Epithelial cell of esophagus (primary cell): ENCODE measurements at regions not wholly inside any gene's neighbourhood (a gene's known extent, or its start where the extent isn't known, plus 50 kb on each side); places are given as distances from the start of the nearest gene placed in this dataset.

Experiments used
- DNase-seq: peaks from one replicate; pipeline ENCODE4 v3.0.0; 2010; ENCODE audit warnings: low read depth
- H3K4me3 ChIP-seq: 2 replicates; pipeline ENCODE4 v1.5.1; 2011; ENCODE audit warnings: mild to moderate bottlenecking, low read length, control low read depth
- CTCF ChIP-seq: IDR thresholded peaks from 2 replicates; pipeline ENCODE4 v1.5.1; 2011; ENCODE audit warnings: low read depth, mild to moderate bottlenecking, low read length, control low read depth, inconsistent platforms; ENCODE audit not compliant: insufficient read depth; ENCODE audit errors: missing control alignments

DNA sequence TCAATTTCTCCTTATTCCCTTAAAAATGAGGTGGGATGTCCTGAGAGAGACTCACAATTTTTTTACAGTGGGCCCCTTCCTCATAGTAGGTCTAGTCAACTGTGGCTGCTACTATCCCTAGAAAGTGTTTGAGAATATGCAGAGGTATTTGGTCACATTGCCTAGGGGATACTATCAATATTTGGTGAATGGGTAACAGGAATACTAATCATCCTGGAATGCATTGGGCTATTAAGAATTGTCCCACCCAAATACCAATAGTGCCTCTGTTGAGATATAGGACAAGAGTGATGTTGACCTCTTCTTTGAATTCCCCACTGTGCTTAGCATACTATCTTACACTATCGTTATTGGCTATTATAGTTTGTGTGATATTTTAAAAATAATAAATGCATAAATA, 389.4 kb downstream of the DIPK2A start:
- no peak for DNase-seq
- no peak overlapping the region for H3K4me3 ChIP-seq
- no peak for TF ChIP-seq CTCF

GRCh38 chr3:144362126-144362525, 390.5 kb downstream of the DIPK2A start:
- TF ChIP-seq CTCF = no peak
- no peak overlapping the region for H3K4me3 ChIP-seq
- peak; percentile 52 for DNase-seq

GRCh38 chr3:144363856-144364255, 392.2 kb downstream of the DIPK2A start:
- TF ChIP-seq CTCF = no peak
- no peak overlapping the region for H3K4me3 ChIP-seq
- DNase-seq = peak; percentile 14

GRCh38 chr3:144364737-144365136, 393.1 kb downstream of the DIPK2A start:
- TF ChIP-seq CTCF = no peak
- no peak for DNase-seq
- no peak overlapping the region for H3K4me3 ChIP-seq

- no peak for TF ChIP-seq CTCF
- no peak overlapping the region for H3K4me3 ChIP-seq
- no peak for DNase-seq
These were observed 397.7 kb downstream of the DIPK2A start for GRCh38 chr3:144369129-144369879.

DNA sequence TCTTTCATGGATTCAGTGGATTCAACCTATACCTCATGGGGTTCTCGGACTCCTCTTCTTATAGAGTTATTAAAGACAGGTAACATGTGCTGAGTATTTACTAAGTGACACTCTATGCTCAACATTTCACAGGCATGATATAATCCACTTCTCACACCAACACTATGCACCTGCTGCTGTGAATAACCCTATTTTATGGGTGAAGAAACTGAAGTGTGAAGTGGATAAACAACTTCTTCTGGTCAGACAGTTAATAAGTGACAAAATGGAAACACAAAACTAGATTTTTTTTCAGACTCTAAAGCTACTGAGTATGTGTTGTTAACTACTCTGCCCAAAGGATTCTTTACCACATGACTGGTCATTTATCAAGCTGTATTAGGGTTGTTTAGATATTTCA, 403.5 kb downstream of the DIPK2A start:
- no peak for DNase-seq
- TF ChIP-seq CTCF = no peak
- H3K4me3 ChIP-seq = no peak overlapping the region

DNA sequence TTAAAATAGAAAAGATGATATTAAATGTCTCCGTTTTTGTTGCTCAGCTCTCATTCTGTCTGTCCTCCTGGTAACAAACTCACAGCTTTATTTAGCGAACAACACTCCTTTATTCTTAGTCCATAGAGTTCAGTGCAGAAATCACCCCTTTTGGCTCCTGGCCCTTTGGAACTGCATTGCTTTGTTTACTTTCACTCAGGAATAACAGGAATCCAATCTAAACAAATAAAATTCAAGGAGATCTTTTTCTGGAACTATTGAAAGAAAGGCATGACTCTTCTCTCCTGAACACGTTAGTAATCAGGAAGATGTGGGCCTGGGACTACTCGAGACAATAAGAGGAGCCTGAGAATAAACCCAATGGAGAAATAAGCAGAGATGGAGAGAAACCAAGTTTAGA, 409.2 kb downstream of the DIPK2A start:
- peak; percentile 9 for DNase-seq
- H3K4me3 ChIP-seq = no peak overlapping the region
- no peak for TF ChIP-seq CTCF
